ENCODE measurements at regions not wholly inside any gene's neighbourhood (a gene's known extent, or its start where the extent isn't known, plus 50 kb on each side); places are given as distances from the start of the nearest gene placed in this dataset.

DNA sequence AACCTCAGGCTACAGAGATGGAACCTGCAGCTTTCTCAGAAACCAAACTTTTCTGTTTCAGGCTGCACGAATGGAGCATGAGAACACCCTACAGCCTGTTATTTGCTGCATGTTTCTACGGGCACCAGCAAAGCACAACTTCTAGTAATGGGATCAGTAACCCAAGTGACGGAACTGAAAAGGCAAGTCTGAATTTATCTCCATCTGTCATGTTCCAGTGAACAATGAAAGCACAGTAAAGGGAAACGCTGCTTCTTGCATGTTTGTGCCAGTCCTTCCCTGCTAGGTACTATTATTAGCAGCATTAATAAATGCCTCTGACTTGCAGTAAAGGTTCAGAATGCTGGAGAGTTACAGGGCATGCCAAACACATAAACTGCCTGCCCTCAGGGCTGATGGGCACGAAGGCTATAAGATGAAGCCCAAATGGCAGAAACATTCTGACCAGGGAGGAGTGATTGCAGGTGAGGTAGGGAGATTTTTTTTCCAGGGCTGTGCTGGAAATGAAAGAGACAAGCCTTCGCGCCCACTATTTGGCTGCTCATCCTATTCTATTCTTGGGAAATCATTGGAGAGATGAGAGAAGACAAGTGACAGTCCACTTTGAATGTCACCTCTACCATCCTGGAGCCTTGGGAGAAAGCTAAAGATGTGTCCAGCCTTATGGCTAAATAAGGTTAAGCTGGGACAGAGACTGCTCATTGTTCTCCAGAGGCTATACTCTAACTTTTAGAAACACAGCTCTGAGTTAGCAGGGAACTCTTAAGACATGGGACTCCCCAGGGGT lies 100.4 kb upstream of the PLXNC1 start:
- Mint-ChIP-seq H3K27me3 (peaks cover 6% of the 10 kb centered on the region), H3K4me3 (no peak overlapping the region), H3K27ac (no peak overlapping the region), H3K9me3 (peaks cover 7% of the 10 kb centered on the region), H3K4me1 (peaks cover 1% of the 10 kb centered on the region), H3K36me3 (peaks cover 2% of the 10 kb centered on the region)
- POLR2A ChIA-PET = no interaction called here
- no peak for DNase-seq
- no peak for ATAC-seq (ENCODE audit: low read depth)

DNA sequence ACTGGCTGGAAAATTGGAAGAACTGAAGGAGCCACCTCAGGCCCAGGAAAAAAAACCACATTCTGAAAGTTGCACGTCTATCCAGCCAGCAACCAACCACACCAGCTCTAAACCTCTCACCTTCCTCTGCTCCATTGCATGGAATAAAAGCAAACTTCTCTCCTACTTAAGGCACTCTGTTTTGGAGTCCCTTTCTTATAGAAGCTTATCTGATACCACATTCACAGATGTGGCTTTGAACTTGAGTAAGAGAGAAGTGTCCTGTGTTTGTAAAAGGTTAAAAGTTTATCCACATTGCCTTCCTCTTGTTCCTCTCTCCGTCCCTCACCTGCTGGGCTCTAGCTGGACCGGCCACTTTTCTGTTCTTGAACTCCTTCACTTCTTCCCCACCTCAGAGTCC lies 99.6 kb upstream of the PLXNC1 start:
- Mint-ChIP-seq H3K4me3 (no peak overlapping the region), H3K9me3 (peaks cover 8% of the 10 kb centered on the region)

DNA sequence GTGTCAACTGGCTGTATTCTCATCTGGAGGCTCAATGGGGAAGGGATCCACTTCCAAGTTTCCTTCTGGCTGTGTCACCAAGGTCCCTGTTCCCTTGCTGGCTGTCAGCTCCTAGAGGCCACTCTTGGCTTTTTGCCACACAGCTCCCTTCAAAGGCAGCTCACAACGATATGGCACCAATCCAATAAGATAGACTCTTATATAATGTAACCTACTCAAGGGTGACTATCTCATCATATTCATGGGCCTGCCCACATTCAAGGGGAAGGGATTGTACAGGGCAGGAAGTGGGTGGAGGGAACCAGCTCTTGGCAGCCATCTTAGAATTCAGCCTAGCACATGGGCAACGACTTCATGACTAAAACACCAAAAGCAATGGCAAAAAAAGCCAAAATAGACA lies 98.7 kb upstream of the PLXNC1 start:
- ATAC-seq (ENCODE audit: low read depth) = no peak
- Mint-ChIP-seq H3K9me3 (peaks cover 8% of the 10 kb centered on the region), H3K4me1 (peaks cover 1% of the 10 kb centered on the region), H3K27me3 (peaks cover 6% of the 10 kb centered on the region), H3K4me3 (no peak overlapping the region), H3K36me3 (peaks cover 2% of the 10 kb centered on the region), H3K27ac (no peak overlapping the region)
- no peak for DNase-seq
- POLR2A ChIA-PET = no interaction called here

More for the DNA sequence above, 99.6 kb upstream of the PLXNC1 start:
- Mint-ChIP-seq H3K4me1 (peaks cover 1% of the 10 kb centered on the region), H3K36me3 (peaks cover 2% of the 10 kb centered on the region), H3K27ac (no peak overlapping the region), H3K27me3 (peaks cover 6% of the 10 kb centered on the region)
- POLR2A ChIA-PET = no interaction called here
- DNase-seq (no peak), ATAC-seq (ENCODE audit: low read depth) (no peak)

DNA sequence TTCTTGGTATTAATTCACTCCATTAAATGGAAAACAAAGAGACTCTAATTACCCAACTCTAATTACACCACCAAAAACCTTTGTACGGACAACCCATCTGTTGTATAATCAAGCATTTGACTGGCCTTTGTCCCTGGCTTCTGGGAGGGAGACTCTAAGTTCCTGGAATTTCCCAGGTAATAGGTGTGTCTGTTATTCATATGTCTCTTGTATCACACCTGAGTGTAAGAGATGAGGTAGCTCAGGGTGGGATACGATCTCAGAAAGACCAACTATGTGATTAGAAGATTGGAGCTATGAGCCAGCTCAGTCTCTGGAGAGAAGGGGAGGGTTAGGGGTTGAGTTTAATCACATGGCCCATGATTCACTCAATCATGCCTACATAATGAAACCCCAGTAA lies 94.7 kb upstream of the PLXNC1 start:
- peaks cover 1% of the 10 kb centered on the region for H3K4me1 Mint-ChIP-seq
- no peak overlapping the region for H3K27ac Mint-ChIP-seq
- H3K36me3 Mint-ChIP-seq = peaks cover 2% of the 10 kb centered on the region
- POLR2A ChIA-PET = no interaction called here
- H3K9me3 Mint-ChIP-seq = peaks cover 10% of the 10 kb centered on the region
- DNase-seq (no peak), ATAC-seq (ENCODE audit: low read depth) (no peak)
- no peak overlapping the region for H3K4me3 Mint-ChIP-seq
- peaks cover 4% of the 10 kb centered on the region for H3K27me3 Mint-ChIP-seq

DNA sequence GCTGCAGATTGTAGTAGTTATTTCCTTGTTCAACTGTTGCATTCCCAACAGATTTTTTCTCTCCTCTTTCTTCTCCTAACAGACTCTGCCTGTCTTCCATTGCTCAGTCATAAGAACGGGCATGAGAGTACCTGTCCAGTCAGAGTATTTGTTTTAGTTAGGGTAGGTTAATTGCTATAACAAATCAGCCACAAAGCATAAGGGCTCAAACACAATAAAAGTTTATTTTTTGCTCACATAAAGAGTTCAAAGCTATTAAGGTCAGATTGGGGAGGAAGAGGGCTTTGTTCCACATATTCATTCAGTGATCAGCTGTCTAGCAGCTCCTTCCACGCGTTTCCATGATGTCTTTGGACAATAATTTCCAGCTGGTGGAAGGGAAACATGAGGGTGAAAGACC lies 92.8 kb upstream of the PLXNC1 start:
- peaks cover 2% of the 10 kb centered on the region for H3K36me3 Mint-ChIP-seq
- H3K27ac Mint-ChIP-seq = no peak overlapping the region
- ATAC-seq (ENCODE audit: low read depth) = no peak
- H3K4me3 Mint-ChIP-seq = no peak overlapping the region
- no peaks in the 10 kb centered on the region for H3K4me1 Mint-ChIP-seq
- peaks cover 7% of the 10 kb centered on the region for H3K9me3 Mint-ChIP-seq
- H3K27me3 Mint-ChIP-seq = peaks cover 4% of the 10 kb centered on the region
- POLR2A ChIA-PET = no interaction called here
- DNase-seq = no peak

DNA sequence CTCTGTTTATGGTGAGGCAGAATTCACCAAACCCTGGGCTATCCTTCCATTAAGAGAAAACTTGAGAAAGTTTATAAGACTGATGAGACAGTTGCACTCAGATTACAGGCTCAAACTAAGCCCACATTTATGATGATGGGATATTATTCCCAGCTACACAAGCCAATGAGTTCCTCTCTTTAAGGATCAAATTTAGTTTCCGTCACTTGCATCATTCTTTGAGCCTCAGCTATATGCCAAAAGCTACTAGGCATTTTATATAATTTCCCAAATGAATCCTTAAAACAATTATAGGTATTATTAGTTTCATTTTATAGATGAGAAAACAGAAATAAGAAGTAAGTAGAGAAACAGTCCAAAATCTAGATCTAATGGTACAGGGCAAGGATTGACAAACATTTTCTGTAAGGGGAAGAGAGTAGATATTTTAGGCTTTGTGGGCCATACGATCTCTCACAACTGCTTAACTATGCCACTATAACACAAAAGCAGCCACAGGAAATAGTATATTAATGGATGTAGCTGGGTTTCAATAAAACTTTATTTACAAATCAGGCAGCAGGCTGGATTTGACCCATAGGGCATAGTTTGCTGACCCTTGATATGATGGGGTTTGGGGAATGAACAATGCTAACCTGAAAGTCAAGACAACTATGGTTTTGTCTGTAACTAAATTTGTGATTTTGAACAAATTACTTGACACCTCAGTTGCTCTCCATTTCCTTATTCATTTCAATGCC lies 91.8 kb upstream of the PLXNC1 start:
- POLR2A ChIA-PET = no interaction called here
- Mint-ChIP-seq H3K36me3 (peaks cover 7% of the 10 kb centered on the region), H3K4me1 (peaks cover 2% of the 10 kb centered on the region), H3K27ac (no peak overlapping the region), H3K27me3 (no peaks in the 10 kb centered on the region), H3K9me3 (peaks cover 8% of the 10 kb centered on the region), H3K4me3 (no peak overlapping the region)
- ATAC-seq (ENCODE audit: low read depth) (no peak), DNase-seq (no peak)

DNA sequence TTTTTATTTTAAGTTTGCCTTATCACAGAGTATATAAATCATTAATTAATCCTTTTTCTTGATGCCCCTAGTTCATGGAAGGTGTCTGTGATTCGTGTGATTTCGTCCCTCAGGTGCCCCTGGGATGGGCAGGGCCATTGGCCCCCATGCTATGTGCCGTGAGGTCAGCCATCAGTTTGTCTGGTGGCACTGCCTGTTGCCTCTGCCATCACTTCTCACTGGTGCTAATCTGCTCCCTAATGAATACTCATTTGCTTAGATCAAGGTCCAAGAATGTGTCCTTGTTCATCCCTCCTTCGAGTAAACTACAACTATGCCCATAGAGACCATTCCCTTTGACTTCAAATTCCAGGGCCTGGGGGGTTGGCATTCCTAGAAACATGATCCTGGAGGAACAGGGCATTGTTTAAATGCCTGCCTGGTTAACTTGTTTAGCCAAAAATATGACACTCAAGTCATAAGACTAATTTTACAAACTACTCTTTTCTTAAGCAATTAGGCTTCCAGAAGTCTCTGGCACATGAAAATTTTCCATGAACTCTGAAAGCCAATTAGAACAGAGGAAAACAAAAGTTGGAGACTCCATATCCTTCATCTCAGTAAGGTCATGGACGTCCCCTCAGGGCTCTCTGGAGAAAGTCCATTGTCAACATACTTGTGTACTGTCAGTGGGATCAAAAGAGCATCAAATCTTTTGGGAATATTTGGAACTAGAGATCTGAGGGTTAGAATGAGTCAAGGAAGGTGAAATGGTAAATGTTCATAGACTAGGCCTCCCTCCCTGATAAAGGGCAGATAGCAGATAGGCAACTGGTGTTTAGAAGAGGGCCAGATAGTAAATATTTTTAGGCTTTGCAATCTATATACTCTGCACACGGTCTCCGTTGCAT lies 90.9 kb upstream of the PLXNC1 start:
- Mint-ChIP-seq H3K9me3 (peaks cover 12% of the 10 kb centered on the region), H3K36me3 (peaks cover 7% of the 10 kb centered on the region), H3K4me1 (peaks cover 2% of the 10 kb centered on the region), H3K4me3 (no peak overlapping the region), H3K27ac (no peak overlapping the region), H3K27me3 (peaks cover 4% of the 10 kb centered on the region)
- ATAC-seq (ENCODE audit: low read depth) (no peak), DNase-seq (no peak)
- POLR2A ChIA-PET = no interaction called here

DNA sequence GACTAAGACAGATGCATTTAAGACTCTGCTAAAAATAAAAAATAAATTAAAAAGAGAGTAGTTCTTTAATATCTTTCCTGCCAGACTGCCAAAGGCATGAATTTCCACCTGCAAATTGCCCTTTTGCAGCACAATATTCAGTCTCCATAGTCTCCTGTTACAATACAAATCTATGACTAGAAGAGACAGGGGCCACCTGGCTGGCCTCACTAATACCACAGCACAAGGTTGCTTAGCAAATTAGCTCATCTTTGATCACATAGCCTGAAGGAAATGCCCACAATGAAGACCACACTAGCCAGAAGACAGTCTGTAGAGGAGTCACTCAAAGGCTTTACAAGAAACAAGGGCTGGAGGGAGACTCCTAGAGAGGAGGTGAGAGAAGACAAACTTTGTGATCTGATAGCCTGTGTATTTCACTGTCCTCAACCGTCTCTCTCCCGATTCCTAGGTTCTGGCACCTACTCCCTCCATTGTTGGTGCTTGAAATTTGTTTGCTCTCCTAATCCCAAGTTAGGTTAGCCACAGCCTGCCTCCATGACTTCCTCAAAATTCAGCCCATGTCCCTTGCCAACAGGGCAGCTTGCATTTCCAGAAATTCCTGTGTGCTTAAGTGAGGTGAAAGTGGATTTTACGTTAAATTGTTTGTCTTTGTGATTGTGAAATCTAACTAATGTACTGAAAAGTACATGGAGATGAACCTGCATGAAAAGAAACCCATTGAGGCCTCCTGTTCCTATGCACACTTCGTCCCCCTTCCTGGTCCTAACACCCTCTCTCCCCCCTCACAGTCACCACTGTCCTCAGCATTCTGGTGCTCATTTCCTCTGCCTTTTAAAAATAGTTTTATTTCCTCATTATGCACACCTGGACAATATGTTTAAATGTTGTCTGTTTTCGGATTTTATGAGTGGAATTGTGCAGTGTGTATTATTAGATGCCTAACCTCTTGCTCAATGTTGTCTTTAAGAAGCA lies 88.7 kb upstream of the PLXNC1 start:
- H3K27ac Mint-ChIP-seq = no peak overlapping the region
- DNase-seq (no peak), ATAC-seq (ENCODE audit: low read depth) (no peak)
- H3K27me3 Mint-ChIP-seq = peaks cover 4% of the 10 kb centered on the region
- H3K9me3 Mint-ChIP-seq = peaks cover 17% of the 10 kb centered on the region
- peaks cover 2% of the 10 kb centered on the region for H3K4me1 Mint-ChIP-seq
- POLR2A ChIA-PET = no interaction called here
- H3K4me3 Mint-ChIP-seq = no peak overlapping the region
- peaks cover 7% of the 10 kb centered on the region for H3K36me3 Mint-ChIP-seq

DNA sequence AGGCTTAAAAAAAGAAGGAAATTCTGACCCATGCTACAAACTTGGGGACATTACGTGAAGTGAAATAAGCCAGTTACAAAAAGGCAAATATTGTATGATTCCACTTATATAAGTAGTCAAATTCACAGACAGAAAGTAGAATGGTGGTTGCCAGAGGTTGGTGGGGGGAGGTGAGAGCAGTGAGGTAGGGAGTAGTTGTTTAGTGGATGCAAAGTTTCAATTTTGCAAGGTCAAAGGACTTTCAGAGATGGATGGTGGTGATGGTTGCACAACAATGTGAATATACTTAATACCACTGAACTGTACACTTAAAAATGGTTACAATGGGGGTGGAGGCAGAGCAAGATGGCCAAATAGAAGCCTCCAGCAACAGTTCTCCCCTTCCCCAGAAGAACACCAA lies 86.2 kb upstream of the PLXNC1 start:
- Mint-ChIP-seq H3K27me3 (peaks cover 10% of the 10 kb centered on the region), H3K9me3 (peaks cover 19% of the 10 kb centered on the region), H3K36me3 (peaks cover 7% of the 10 kb centered on the region), H3K4me3 (no peak overlapping the region), H3K4me1 (peaks cover 2% of the 10 kb centered on the region), H3K27ac (no peak overlapping the region)
- POLR2A ChIA-PET = no interaction called here
- DNase-seq = no peak
- ATAC-seq (ENCODE audit: low read depth) = no peak

DNA sequence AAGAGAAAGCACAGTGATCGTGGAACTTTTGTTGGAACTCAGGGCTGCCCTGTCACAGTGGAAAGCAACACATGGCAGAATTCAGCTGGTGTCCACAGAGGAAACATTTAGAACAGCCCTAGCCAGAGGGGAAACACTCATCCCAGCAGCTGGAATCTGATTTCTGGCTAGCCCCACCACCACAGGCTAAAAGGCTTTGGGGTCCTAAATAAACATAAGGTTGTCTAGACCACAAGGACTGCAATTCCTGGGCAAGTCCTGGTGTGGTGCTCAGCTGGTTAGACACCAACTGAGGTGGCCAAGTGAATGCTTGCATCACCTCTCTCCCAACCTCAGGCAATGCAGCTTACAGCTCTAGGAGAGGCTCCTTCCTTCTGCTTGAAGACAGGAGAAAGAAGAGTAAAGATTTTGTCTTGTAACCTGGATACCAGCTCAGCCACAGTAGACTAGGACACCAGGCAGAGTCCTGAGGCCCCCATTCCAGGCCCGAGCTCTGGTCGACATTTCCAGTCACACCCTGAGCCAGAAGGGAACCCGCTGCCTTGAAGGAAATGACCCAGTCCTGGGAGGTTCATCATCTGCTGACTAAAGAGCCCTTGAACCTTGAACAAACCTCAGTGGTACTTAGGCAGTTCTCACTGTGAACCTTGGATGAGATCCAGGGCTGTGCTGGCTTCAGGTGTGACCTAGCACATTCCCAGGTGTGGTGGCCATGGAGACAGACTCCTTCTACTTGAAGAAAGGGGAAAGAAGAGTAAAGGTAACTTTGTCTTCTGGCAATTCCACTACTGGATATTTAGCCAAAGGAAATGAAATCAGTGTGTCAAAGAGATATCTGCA lies 85.4 kb upstream of the PLXNC1 start:
- H3K4me3 Mint-ChIP-seq = no peak overlapping the region
- H3K27ac Mint-ChIP-seq = no peak overlapping the region
- POLR2A ChIA-PET = no interaction called here
- H3K27me3 Mint-ChIP-seq = peaks cover 10% of the 10 kb centered on the region
- peaks cover 2% of the 10 kb centered on the region for H3K4me1 Mint-ChIP-seq
- peaks cover 7% of the 10 kb centered on the region for H3K36me3 Mint-ChIP-seq
- H3K9me3 Mint-ChIP-seq = peaks cover 19% of the 10 kb centered on the region
- DNase-seq (no peak), ATAC-seq (ENCODE audit: low read depth) (no peak)

DNA sequence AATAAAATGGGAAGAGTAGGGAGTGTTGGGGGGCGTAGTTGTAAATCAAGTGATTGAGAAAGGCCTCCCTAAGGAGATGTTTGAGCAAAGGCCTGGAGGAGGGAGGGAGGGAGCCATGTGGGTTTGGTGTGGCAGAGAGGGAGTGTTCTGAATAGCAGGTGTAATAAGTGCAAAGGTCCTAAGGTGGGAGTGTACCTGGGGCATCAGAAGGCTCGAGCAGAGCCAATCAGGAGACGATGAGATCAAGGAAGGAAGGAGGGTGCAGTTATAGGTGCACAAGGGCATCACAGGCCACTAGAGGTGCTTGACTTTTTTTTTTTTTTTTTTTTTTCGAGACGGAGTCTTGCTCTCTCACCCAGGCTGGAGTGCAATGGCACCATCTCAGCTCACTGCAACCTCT lies 77.9 kb upstream of the PLXNC1 start:
- peaks cover 9% of the 10 kb centered on the region for H3K27me3 Mint-ChIP-seq
- no peak overlapping the region for H3K4me3 Mint-ChIP-seq
- H3K4me1 Mint-ChIP-seq = peaks cover 5% of the 10 kb centered on the region
- POLR2A ChIA-PET = no interaction called here
- H3K9me3 Mint-ChIP-seq = peaks cover 1% of the 10 kb centered on the region
- no peak for DNase-seq
- no peak overlapping the region for H3K27ac Mint-ChIP-seq
- ATAC-seq (ENCODE audit: low read depth) = no peak
- no peaks in the 10 kb centered on the region for H3K36me3 Mint-ChIP-seq

DNA sequence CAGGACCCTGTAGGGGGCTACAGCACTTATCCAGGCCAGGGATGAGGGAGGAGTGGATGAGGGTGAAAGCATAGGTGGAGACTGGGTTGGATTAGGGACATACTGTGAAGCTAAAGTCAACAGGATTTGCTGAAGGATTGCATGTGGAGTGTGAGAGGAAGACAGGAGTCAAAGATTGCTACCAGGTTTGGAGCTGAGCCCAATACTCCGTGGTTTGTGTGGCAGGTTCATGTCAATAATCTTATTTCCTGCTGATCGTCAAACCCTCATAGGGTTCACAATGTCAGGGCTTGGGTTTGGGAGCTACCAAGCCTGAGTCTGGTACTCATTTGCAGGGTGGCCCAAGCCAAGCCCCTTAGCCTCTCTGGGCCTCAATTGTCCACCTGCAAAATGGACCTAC lies 77.1 kb upstream of the PLXNC1 start:
- no peaks in the 10 kb centered on the region for H3K36me3 Mint-ChIP-seq
- H3K27me3 Mint-ChIP-seq = peaks cover 11% of the 10 kb centered on the region
- peaks cover 1% of the 10 kb centered on the region for H3K9me3 Mint-ChIP-seq
- peaks cover 5% of the 10 kb centered on the region for H3K4me1 Mint-ChIP-seq
- DNase-seq = no peak
- H3K27ac Mint-ChIP-seq = no peak overlapping the region
- H3K4me3 Mint-ChIP-seq = no peak overlapping the region
- POLR2A ChIA-PET = no interaction called here
- ATAC-seq (ENCODE audit: low read depth) = peak; percentile 36
